Transverse colon (tissue), 4 donors: ENCODE measurements at regions not wholly inside any gene's neighbourhood (a gene's known extent, or its start where the extent isn't known, plus 50 kb on each side); places are given as distances from the start of the nearest gene placed in this dataset.

ENCODE experiments used
- DNase-seq: peaks from one replicate; pipeline ENCODE4 v3.0.0-alpha.2; 2019
- H3K27ac ChIP-seq, 4 donors: fragments of 200-600 bp; sonication (generic); 2 replicates each; pipeline ENCODE4 v1.5.1; 2016 to 2018; ENCODE audit warnings: inconsistent platforms in 4 of 4
- H3K27me3 ChIP-seq: fragments of 200-600 bp; sonication (generic); 2 replicates; pipeline ENCODE4 v1.5.1; 2017; ENCODE audit warnings: inconsistent platforms
- H3K36me3 ChIP-seq, 4 donors: fragments of 200-600 bp; sonication (generic); 2 replicates each; pipeline ENCODE4 v1.5.1; 2017 to 2019; ENCODE audit warnings: inconsistent platforms in 4 of 4
- H3K4me1 ChIP-seq, 4 donors: fragments of 200-600 bp; sonication (generic); 2 replicates each; pipeline ENCODE4 v1.5.1; 2017 to 2020; ENCODE audit warnings: inconsistent platforms in 4 of 4
- H3K4me3 ChIP-seq, 4 donors: fragments of 200-600 bp; sonication (generic); 1 replicate in 1 of 4; 2 replicates in 3 of 4; pipeline versions ENCODE4 v1.5.1 to v1.6.1; 2017 to 2019; ENCODE audit warnings: inconsistent platforms in 4 of 4
- H3K9me3 ChIP-seq, 2 donors: fragments of 200-600 bp; sonication (generic); 2 replicates each; pipeline ENCODE4 v1.5.1; 2017 to 2019; ENCODE audit warnings: inconsistent platforms in 2 of 2
- CTCF ChIP-seq, 5 experiments: fragments of 200-600 bp in 3 of 5; fragments of 450-650 bp in 2 of 5; sonication (generic) in 3 of 5; IDR thresholded peaks; 1 replicate in 2 of 5; 2 replicates in 3 of 5; pipeline ENCODE4 v1.5.1; 2016 to 2017; ENCODE audit warnings: antibody characterized with exemption in 5 of 5, inconsistent platforms in 3 of 5, mild to moderate bottlenecking in 2 of 5, moderate library complexity in 1 of 5
- EP300 ChIP-seq: sonication (generic); formaldehyde crosslinking; IDR thresholded peaks from one replicate; pipeline ENCODE4 v1.6.1; 2017; ENCODE audit warnings: antibody characterized with exemption, low read depth
- POLR2A ChIP-seq: fragments of 450-650 bp; IDR thresholded peaks from one replicate; pipeline ENCODE4 v1.6.1; 2016; ENCODE audit warnings: antibody characterized with exemption, mild to moderate bottlenecking, moderate library complexity
- POLR2AphosphoS5 ChIP-seq, 3 donors: sonication (generic); formaldehyde crosslinking; IDR thresholded peaks; one replicate each; pipeline ENCODE4 v1.6.1; 2016; ENCODE audit warnings: antibody characterized with exemption in 3 of 3
- WGBS, 2 donors: methylation state at CpG; one replicate each; pipeline ENCODE4 v1.1.5; 2018; ENCODE audit warnings: low coverage in 1 of 2; 5-methylcytosine and 5-hydroxymethylcytosine counted together
- in situ Hi-C, 4 donors: fragments of 200-750 bp; cut with MboI; loops; one replicate each; pipeline versions ENCODE4 v1.15.0 to v1.15.1; 2017; ENCODE audit warnings: low sequenced_read_pairs in 3 of 4, low pct_ligation_motif_present in 1 of 4, low pct_unique_long_range_greater_than_20kb in 1 of 4
- intact Hi-C: fragments of 100-400 bp; cut with DNase I; formaldehyde crosslinking; loops from one replicate; pipeline ENCODE4 v1.15.1; 2023; ENCODE audit warnings: low total_unique reads

- WGBS, 2 donors, result 100% methylated on average over 1 of the region's 1 CpG; no CpG with 5 or more reads in 1 of the 2 donors
- H3K27ac ChIP-seq, result no peak overlapping the region
- intact Hi-C loops, result no loop called here
- no peak overlapping the region for H3K4me3 ChIP-seq
- TF ChIP-seq POLR2A (no peak), CTCF (IDR thresholded peaks at IDR 0.05) (no peak), EP300 (no peak), POLR2AphosphoS5 (IDR thresholded peaks at IDR 0.05) (no peak)
- no peak for DNase-seq
- no peaks in the 10 kb centered on the region for H3K4me1 ChIP-seq
- no peaks in the 10 kb centered on the region for H3K36me3 ChIP-seq
- no peaks in the 10 kb centered on the region for H3K9me3 ChIP-seq
- no peaks in the 10 kb centered on the region for H3K27me3 ChIP-seq
- in situ Hi-C loops, result no loop called here
Measured at GRCh38 chr1:199046618-199047017, 407.8 kb downstream of the PTPRC start.

GRCh38 chr1:199054694-199055093 lies 415.9 kb downstream of the PTPRC start:
- no peak overlapping the region for H3K27ac ChIP-seq
- H3K4me1 ChIP-seq, result no peaks in the 10 kb centered on the region
- WGBS, 2 donors, result 83 to 97% methylated on average over 1 of the region's 1 CpG
- in situ Hi-C loops, result no loop called here
- intact Hi-C loops, result no loop called here
- DNase-seq, result no peak
- no peaks in the 10 kb centered on the region for H3K27me3 ChIP-seq
- no peak for TF ChIP-seq CTCF (IDR thresholded peaks at IDR 0.05)
- TF ChIP-seq POLR2AphosphoS5 (IDR thresholded peaks at IDR 0.05), result no peak
- TF ChIP-seq POLR2A, result no peak
- TF ChIP-seq EP300, result no peak
- H3K4me3 ChIP-seq, result no peak overlapping the region
- no peaks in the 10 kb centered on the region for H3K36me3 ChIP-seq
- H3K9me3 ChIP-seq, result no peaks in the 10 kb centered on the region

- Histone ChIP-seq H3K4me1 (no peaks in the 10 kb centered on the region), H3K4me3 (no peak overlapping the region), H3K27me3 (no peaks in the 10 kb centered on the region), H3K36me3 (no peaks in the 10 kb centered on the region), H3K27ac (no peak overlapping the region), H3K9me3 (no peaks in the 10 kb centered on the region)
- no peak for DNase-seq
- WGBS, 2 donors, result 78% methylated on average over 1 of the region's 1 CpG; no CpG with 5 or more reads in 1 of the 2 donors
- TF ChIP-seq POLR2A (no peak), EP300 (no peak), POLR2AphosphoS5 (IDR thresholded peaks at IDR 0.05) (no peak), CTCF (IDR thresholded peaks at IDR 0.05) (no peak)
- in situ Hi-C loops, result no loop called here
- intact Hi-C loops, result no loop called here
Measured at GRCh38 chr1:199057322-199057721, 418.5 kb downstream of the PTPRC start.

GRCh38 chr1:199058281-199058680 lies 419.4 kb downstream of the PTPRC start:
- intact Hi-C loops, result no loop called here
- 81 to 84% methylated on average over 4 of the region's 4 CpGs for WGBS, 2 donors
- in situ Hi-C loops, result no loop called here
- TF ChIP-seq EP300 (no peak), CTCF (IDR thresholded peaks at IDR 0.05) (no peak), POLR2AphosphoS5 (IDR thresholded peaks at IDR 0.05) (no peak), POLR2A (no peak)
- no peaks in the 10 kb centered on the region for H3K4me1 ChIP-seq
- no peak overlapping the region for H3K27ac ChIP-seq
- no peak overlapping the region for H3K4me3 ChIP-seq
- H3K9me3 ChIP-seq, result no peaks in the 10 kb centered on the region
- no peaks in the 10 kb centered on the region for H3K27me3 ChIP-seq
- DNase-seq, result no peak
- H3K36me3 ChIP-seq, result no peaks in the 10 kb centered on the region
